Muscle layer of duodenum (tissue), 2 donors: ENCODE measurements at regions not wholly inside any gene's neighbourhood (a gene's known extent, or its start where the extent isn't known, plus 50 kb on each side); places are given as distances from the start of the nearest gene placed in this dataset.
A peak's percentile ranks its signal among the peaks of the same experiment; 100 is the strongest.

Experiments
- H3K27ac ChIP-seq: one replicate; pipeline ENCODE4 v1.7.0; 2013; ENCODE audit warnings: mild to moderate bottlenecking, low read length
- H3K27me3 ChIP-seq: one replicate; pipeline ENCODE4 v1.7.0; 2013; ENCODE audit warnings: low read depth, mild to moderate bottlenecking, control low read depth, low read length
- H3K36me3 ChIP-seq, 2 donors: one replicate each; pipeline ENCODE4 v1.7.0; 2013; ENCODE audit warnings: low read length in 2 of 2, control low read depth in 1 of 2, mild to moderate bottlenecking in 1 of 2; ENCODE audit not compliant: insufficient read depth in 2 of 2, control insufficient read depth in 1 of 2
- H3K4me1 ChIP-seq, 2 donors: one replicate each; pipeline ENCODE4 v1.7.0; 2013; ENCODE audit warnings: low read length in 2 of 2, mild to moderate bottlenecking in 2 of 2, control low read depth in 1 of 2, moderate library complexity in 1 of 2; ENCODE audit not compliant: insufficient read depth in 2 of 2, control insufficient read depth in 1 of 2
- H3K4me3 ChIP-seq, 2 donors: one replicate each; pipeline ENCODE4 v1.7.0; 2013; ENCODE audit warnings: low read length in 2 of 2, low read depth in 1 of 2, mild to moderate bottlenecking in 1 of 2
- H3K9me3 ChIP-seq, 2 donors: one replicate each; pipeline ENCODE4 v1.7.0; 2013; ENCODE audit warnings: low read length in 2 of 2, control low read depth in 1 of 2, mild to moderate bottlenecking in 1 of 2; ENCODE audit not compliant: control insufficient read depth in 1 of 2
- donor health status: healthy.

GRCh38 chr1:172756024-172756423 lies 97.1 kb downstream of the FASLG start:
- no peaks in the 10 kb centered on the region for H3K9me3 ChIP-seq
- H3K36me3 ChIP-seq, result no peaks in the 10 kb centered on the region
- H3K27me3 ChIP-seq, result no peaks in the 10 kb centered on the region
- H3K4me3 ChIP-seq, result no peak overlapping the region
- H3K4me1 ChIP-seq, result no peaks in the 10 kb centered on the region
- H3K27ac ChIP-seq, result no peak overlapping the region

- H3K27me3 ChIP-seq, result no peaks in the 10 kb centered on the region
- no peaks in the 10 kb centered on the region for H3K36me3 ChIP-seq
- H3K4me1 ChIP-seq, result no peaks in the 10 kb centered on the region
- H3K27ac ChIP-seq, result no peak overlapping the region
- H3K9me3 ChIP-seq, result no peaks in the 10 kb centered on the region
- H3K4me3 ChIP-seq, result no peak overlapping the region
These were observed 99.4 kb downstream of the FASLG start for GRCh38 chr1:172758259-172758658.

GRCh38 chr1:172760121-172760520 lies 101.2 kb downstream of the FASLG start:
- Histone ChIP-seq H3K4me3 (no peak overlapping the region), H3K9me3 (no peaks in the 10 kb centered on the region), H3K27ac (no peak overlapping the region), H3K4me1 (no peaks in the 10 kb centered on the region), H3K36me3 (no peaks in the 10 kb centered on the region), H3K27me3 (no peaks in the 10 kb centered on the region)

GRCh38 chr1:172761581-172762486 lies 102.9 kb downstream of the FASLG start:
- H3K9me3 ChIP-seq, result no peaks in the 10 kb centered on the region
- no peaks in the 10 kb centered on the region for H3K4me1 ChIP-seq
- no peak overlapping the region for H3K27ac ChIP-seq

GRCh38 chr1:172763057-172763456 lies 104.2 kb downstream of the FASLG start:
- Histone ChIP-seq H3K4me1 (no peaks in the 10 kb centered on the region), H3K36me3 (no peaks in the 10 kb centered on the region), H3K9me3 (no peaks in the 10 kb centered on the region), H3K4me3 (no peak overlapping the region), H3K27me3 (no peaks in the 10 kb centered on the region), H3K27ac (no peak overlapping the region)

More at GRCh38 chr1:172761581-172762486, 102.9 kb downstream of the FASLG start:
- H3K4me3 ChIP-seq, result no peak overlapping the region
- H3K36me3 ChIP-seq, result no peaks in the 10 kb centered on the region
- no peaks in the 10 kb centered on the region for H3K27me3 ChIP-seq

GRCh38 chr1:172764378-172764777 lies 105.5 kb downstream of the FASLG start:
- Histone ChIP-seq H3K9me3 (no peaks in the 10 kb centered on the region), H3K27ac (no peak overlapping the region), H3K4me3 (no peak overlapping the region), H3K27me3 (no peaks in the 10 kb centered on the region), H3K36me3 (no peaks in the 10 kb centered on the region), H3K4me1 (no peaks in the 10 kb centered on the region)

GRCh38 chr1:172766462-172766861 lies 107.6 kb downstream of the FASLG start:
- Histone ChIP-seq H3K9me3 (no peaks in the 10 kb centered on the region), H3K4me3 (no peak overlapping the region), H3K4me1 (no peaks in the 10 kb centered on the region), H3K27me3 (no peaks in the 10 kb centered on the region), H3K36me3 (no peaks in the 10 kb centered on the region), H3K27ac (no peak overlapping the region)

- Histone ChIP-seq H3K27ac (no peak overlapping the region), H3K27me3 (no peaks in the 10 kb centered on the region), H3K4me1 (no peaks in the 10 kb centered on the region)
These were observed 111.2 kb downstream of the FASLG start for GRCh38 chr1:172770071-172770470.

GRCh38 chr1:172774561-172774960 lies 115.7 kb downstream of the FASLG start:
- Histone ChIP-seq H3K4me3 (no peak overlapping the region), H3K27me3 (no peaks in the 10 kb centered on the region), H3K9me3 (no peaks in the 10 kb centered on the region), H3K4me1 (no peaks in the 10 kb centered on the region), H3K36me3 (no peaks in the 10 kb centered on the region), H3K27ac (no peak overlapping the region)

More at GRCh38 chr1:172770071-172770470, 111.2 kb downstream of the FASLG start:
- no peak overlapping the region for H3K4me3 ChIP-seq
- H3K9me3 ChIP-seq, result no peaks in the 10 kb centered on the region
- no peaks in the 10 kb centered on the region for H3K36me3 ChIP-seq

GRCh38 chr1:172775606-172776005 lies 116.7 kb downstream of the FASLG start:
- Histone ChIP-seq H3K27ac (peak overlapping the region; percentile 67), H3K9me3 (no peaks in the 10 kb centered on the region), H3K4me3 (no peak overlapping the region), H3K27me3 (no peaks in the 10 kb centered on the region), H3K36me3 (no peaks in the 10 kb centered on the region), H3K4me1 (no peaks in the 10 kb centered on the region)

GRCh38 chr1:172776071-172776470 lies 117.2 kb downstream of the FASLG start:
- Histone ChIP-seq H3K27ac (peak overlapping the region; percentile 6), H3K4me1 (no peaks in the 10 kb centered on the region), H3K36me3 (no peaks in the 10 kb centered on the region), H3K4me3 (no peak overlapping the region), H3K9me3 (no peaks in the 10 kb centered on the region), H3K27me3 (no peaks in the 10 kb centered on the region)

GRCh38 chr1:172777767-172778166 lies 118.9 kb downstream of the FASLG start:
- H3K4me1 ChIP-seq, result no peaks in the 10 kb centered on the region
- no peaks in the 10 kb centered on the region for H3K9me3 ChIP-seq
- no peak overlapping the region for H3K27ac ChIP-seq
- H3K4me3 ChIP-seq, result no peak overlapping the region
- no peaks in the 10 kb centered on the region for H3K36me3 ChIP-seq
- no peaks in the 10 kb centered on the region for H3K27me3 ChIP-seq
